Tibial artery (tissue), 4 donors: ENCODE measurements at regions not wholly inside any gene's neighbourhood (a gene's known extent, or its start where the extent isn't known, plus 50 kb on each side); places are given as distances from the start of the nearest gene placed in this dataset.

Experiments
- DNase-seq, 2 donors: peaks; one replicate each; pipeline ENCODE4 v3.0.0-alpha.2; 2019
- H3K27ac ChIP-seq, 2 donors: fragments of 200-600 bp; sonication (generic) in 1 of 2; 1 replicate in 1 of 2; 2 replicates in 1 of 2; pipeline ENCODE4 v1.5.1; 2018 to 2019; ENCODE audit warnings: mild to moderate bottlenecking in 1 of 2
- H3K27me3 ChIP-seq, 2 donors: fragments of 200-600 bp; sonication (generic) in 1 of 2; one replicate each; pipeline versions ENCODE4 v1.5.1 to v1.6.0; 2016 to 2019
- H3K36me3 ChIP-seq, 3 donors: fragments of 200-600 bp; sonication (generic) in 2 of 3; one replicate each; pipeline ENCODE4 v1.5.1; 2016 to 2019; ENCODE audit warnings: mild to moderate bottlenecking in 2 of 3
- H3K4me1 ChIP-seq, 4 donors: fragments of 200-600 bp; sonication (generic) in 2 of 4; 1 replicate in 3 of 4; 2 replicates in 1 of 4; pipeline ENCODE4 v1.5.1; 2016 to 2019
- H3K4me3 ChIP-seq, 2 donors: fragments of 200-600 bp; sonication (generic) in 1 of 2; 1 replicate in 1 of 2; 2 replicates in 1 of 2; pipeline ENCODE4 v1.5.1; 2018 to 2019; ENCODE audit warnings: mild to moderate bottlenecking in 2 of 2
- H3K9me3 ChIP-seq, 3 donors: fragments of 200-600 bp; sonication (generic) in 1 of 3; one replicate each; pipeline ENCODE4 v1.5.1; 2016 to 2019
- intact Hi-C: fragments of 100-400 bp; cut with DNase I; formaldehyde crosslinking; loops from one replicate; pipeline ENCODE4 v1.15.0; 2023; ENCODE audit warnings: low total_unique reads
- TF ChIP-seq, protein P1 (sequence below), 2 experiments: fragments of 200-600 bp in 1 of 2; fragments of 450-650 bp in 1 of 2; IDR thresholded peaks; one replicate each; pipeline ENCODE4 v1.5.1; 2017 to 2019; ENCODE audit warnings: antibody characterized with exemption in 2 of 2, mild to moderate bottlenecking in 1 of 2, moderate library complexity in 1 of 2

GRCh38 chr2:150575861-150576260, 88.4 kb upstream of the RND3 start:
- Histone ChIP-seq H3K27ac (no peak overlapping the region), H3K9me3 (peaks cover 0 to 14% (median 7%) of the 10 kb centered on the region in 3 donors), H3K36me3 (peaks cover 0 to 3% (median 0%) of the 10 kb centered on the region in 3 donors), H3K27me3 (no peaks in the 10 kb centered on the region), H3K4me3 (no peak overlapping the region), H3K4me1 (peaks cover 0 to 3% (median 0%) of the 10 kb centered on the region in 4 donors)
- TF ChIP-seq, protein P1, sequence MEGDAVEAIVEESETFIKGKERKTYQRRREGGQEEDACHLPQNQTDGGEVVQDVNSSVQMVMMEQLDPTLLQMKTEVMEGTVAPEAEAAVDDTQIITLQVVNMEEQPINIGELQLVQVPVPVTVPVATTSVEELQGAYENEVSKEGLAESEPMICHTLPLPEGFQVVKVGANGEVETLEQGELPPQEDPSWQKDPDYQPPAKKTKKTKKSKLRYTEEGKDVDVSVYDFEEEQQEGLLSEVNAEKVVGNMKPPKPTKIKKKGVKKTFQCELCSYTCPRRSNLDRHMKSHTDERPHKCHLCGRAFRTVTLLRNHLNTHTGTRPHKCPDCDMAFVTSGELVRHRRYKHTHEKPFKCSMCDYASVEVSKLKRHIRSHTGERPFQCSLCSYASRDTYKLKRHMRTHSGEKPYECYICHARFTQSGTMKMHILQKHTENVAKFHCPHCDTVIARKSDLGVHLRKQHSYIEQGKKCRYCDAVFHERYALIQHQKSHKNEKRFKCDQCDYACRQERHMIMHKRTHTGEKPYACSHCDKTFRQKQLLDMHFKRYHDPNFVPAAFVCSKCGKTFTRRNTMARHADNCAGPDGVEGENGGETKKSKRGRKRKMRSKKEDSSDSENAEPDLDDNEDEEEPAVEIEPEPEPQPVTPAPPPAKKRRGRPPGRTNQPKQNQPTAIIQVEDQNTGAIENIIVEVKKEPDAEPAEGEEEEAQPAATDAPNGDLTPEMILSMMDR (IDR thresholded peaks at IDR 0.05): no peak
- no peak for DNase-seq
- intact Hi-C loops: no loop called here

DNA sequence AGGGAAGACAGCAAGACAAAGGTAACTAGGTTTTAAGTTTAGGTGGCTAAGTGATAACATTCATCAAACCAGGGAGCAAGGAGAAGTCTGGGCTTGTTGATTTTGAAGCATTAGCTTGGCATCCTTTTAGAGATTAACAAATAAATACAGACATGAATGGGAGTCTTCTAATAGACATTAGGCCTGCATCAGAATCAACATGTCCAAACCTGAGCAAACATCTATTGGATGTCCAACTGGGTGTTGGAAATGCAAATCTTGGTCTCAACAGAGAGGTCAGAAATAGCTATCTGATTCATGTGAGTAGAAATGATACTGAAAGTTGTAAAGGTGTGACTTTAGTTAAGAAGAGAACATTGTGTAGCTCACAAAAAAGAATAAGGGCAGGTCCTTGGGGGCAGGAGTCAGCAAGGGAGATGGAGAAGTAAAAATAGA, 85.5 kb upstream of the RND3 start:
- Histone ChIP-seq H3K9me3 (peaks cover 0 to under 1% (median 0%) of the 10 kb centered on the region in 3 donors), H3K27me3 (no peaks in the 10 kb centered on the region), H3K27ac (no peak overlapping the region), H3K36me3 (no peaks in the 10 kb centered on the region), H3K4me1 (peaks cover 0 to 9% (median 0%) of the 10 kb centered on the region in 4 donors), H3K4me3 (no peak overlapping the region)
- TF ChIP-seq, protein P1 (IDR thresholded peaks at IDR 0.05): no peak
- DNase-seq: no peak
- intact Hi-C loops: no loop called here

DNA sequence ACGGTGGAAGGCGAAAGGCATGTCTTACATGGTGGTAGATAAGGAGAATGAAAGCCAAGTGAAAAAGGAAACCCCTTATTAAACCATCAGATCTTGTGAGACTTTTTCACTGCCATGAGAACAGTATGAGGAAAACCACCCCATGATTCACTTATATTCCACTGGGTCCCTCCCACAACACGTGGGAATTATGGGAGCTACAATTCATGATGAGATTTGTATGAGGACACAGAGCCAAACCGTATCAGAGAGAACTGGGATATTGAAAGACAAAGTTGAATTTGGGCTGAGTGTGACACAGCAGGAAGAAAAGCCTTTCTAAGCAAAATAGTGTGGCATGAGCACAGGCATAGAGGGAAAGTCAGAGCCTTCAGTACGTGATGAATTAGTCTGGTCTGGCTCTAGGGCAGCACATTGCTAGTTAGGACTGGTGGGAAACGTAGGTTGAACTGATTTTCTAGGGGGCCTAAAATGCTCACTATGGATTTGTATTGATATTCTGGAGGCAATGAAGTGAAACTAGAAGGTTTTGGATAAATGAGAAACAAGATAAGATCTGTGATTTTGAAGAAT, 84.8 kb upstream of the RND3 start:
- Histone ChIP-seq H3K4me3 (no peak overlapping the region), H3K27ac (no peak overlapping the region), H3K36me3 (no peaks in the 10 kb centered on the region), H3K9me3 (no peaks in the 10 kb centered on the region), H3K27me3 (no peaks in the 10 kb centered on the region), H3K4me1 (peaks cover 0 to 9% (median 0%) of the 10 kb centered on the region in 4 donors)
- no peak for DNase-seq
- intact Hi-C loops: no loop called here
- TF ChIP-seq, protein P1 (IDR thresholded peaks at IDR 0.05): no peak

- no peaks in the 10 kb centered on the region for H3K9me3 ChIP-seq
- no peak for DNase-seq
- no peaks in the 10 kb centered on the region for H3K27me3 ChIP-seq
- no peak overlapping the region for H3K4me3 ChIP-seq
- intact Hi-C loops: no loop called here
- no peak overlapping the region for H3K27ac ChIP-seq
- H3K36me3 ChIP-seq: no peaks in the 10 kb centered on the region
- TF ChIP-seq, protein P1 (IDR thresholded peaks at IDR 0.05): no peak
- peaks cover 0 to 9% (median 0%) of the 10 kb centered on the region in 4 donors for H3K4me1 ChIP-seq
Observed at GRCh38 chr2:150571121-150571520, 83.7 kb upstream of the RND3 start.

- H3K4me1 ChIP-seq: peaks cover 0 to 9% (median 0%) of the 10 kb centered on the region in 4 donors
- TF ChIP-seq, protein P1 (IDR thresholded peaks at IDR 0.05): no peak
- intact Hi-C loops: no loop called here
- no peak overlapping the region for H3K27ac ChIP-seq
- H3K27me3 ChIP-seq: no peaks in the 10 kb centered on the region
- no peak overlapping the region for H3K4me3 ChIP-seq
- H3K36me3 ChIP-seq: no peaks in the 10 kb centered on the region
- DNase-seq: no peak
- no peaks in the 10 kb centered on the region for H3K9me3 ChIP-seq
Observed at GRCh38 chr2:150570712-150571111, 83.2 kb upstream of the RND3 start.
